ENCODE measurements at regions not wholly inside any gene's neighbourhood (a gene's known extent, or its start where the extent isn't known, plus 50 kb on each side); places are given as distances from the start of the nearest gene placed in this dataset.

GRCh38 chr4:27463816-27464215 lies 603.2 kb downstream of the STIM2 start:
- TF ChIP-seq CTCF (IDR thresholded peaks at IDR 0.05) (no peak), POLR2A (IDR thresholded peaks at IDR 0.05) (no peak)

All from lower leg skin (tissue), 3 donors.